ENCODE measurements at regions not wholly inside any gene's neighbourhood (a gene's known extent, or its start where the extent isn't known, plus 50 kb on each side); places are given as distances from the start of the nearest gene placed in this dataset.

GRCh38 chr13:68368922-68369321 is 1138.8 kb upstream of the PCDH9 start:
- no peak for DNase-seq (ENCODE audit: extremely low read depth, low read depth)
- TF ChIP-seq CTCF (IDR thresholded peaks at IDR 0.05; ENCODE audit: low read depth, low read length): no peak

DNA sequence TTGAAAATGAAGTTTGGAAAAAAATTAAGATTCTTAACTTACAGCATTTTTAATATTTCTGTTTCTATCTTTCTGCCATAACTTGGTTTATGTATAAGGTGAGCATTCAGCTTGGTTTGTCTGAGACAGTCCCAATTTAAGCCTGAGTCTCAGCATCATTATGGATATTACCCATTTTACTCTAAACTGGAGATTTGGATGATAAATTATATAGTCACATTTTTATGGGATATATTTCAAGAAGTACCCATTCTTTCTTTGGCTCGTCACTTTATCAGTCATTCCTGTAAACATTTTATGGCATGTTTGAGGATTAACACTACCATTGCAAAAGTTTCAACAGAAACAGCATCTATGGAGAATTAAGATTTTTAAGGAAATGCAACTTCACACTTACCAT is 1129.0 kb upstream of the PCDH9 start:
- no peak for DNase-seq (ENCODE audit: extremely low read depth, low read depth)
- TF ChIP-seq CTCF (IDR thresholded peaks at IDR 0.05; ENCODE audit: low read depth, low read length): no peak

- no peak for DNase-seq (ENCODE audit: extremely low read depth, low read depth)
- no peak for TF ChIP-seq CTCF (IDR thresholded peaks at IDR 0.05; ENCODE audit: low read depth, low read length)
Observed at GRCh38 chr13:68358294-68358705, 1128.2 kb upstream of the PCDH9 start.

DNA sequence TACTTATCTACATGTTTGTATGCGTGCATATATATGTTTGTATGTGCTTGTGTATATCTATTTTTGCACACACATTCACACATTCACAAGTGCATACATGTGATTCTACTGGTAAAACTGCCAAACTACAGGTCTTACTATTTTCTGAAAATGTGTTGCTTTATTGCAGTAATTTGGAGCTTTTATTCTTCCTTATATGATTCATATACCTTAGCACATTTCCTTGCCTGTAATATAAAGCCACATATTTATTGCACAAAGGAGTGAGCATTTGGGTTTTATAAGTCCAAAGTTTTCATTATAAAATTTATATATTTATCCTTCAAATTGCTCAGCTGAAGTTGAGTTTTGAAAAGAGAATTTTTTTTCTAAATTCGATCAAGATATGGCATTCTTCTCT is 1120.4 kb upstream of the PCDH9 start:
- no peak for TF ChIP-seq CTCF (IDR thresholded peaks at IDR 0.05; ENCODE audit: low read depth, low read length)
- no peak for DNase-seq (ENCODE audit: extremely low read depth, low read depth)

DNA sequence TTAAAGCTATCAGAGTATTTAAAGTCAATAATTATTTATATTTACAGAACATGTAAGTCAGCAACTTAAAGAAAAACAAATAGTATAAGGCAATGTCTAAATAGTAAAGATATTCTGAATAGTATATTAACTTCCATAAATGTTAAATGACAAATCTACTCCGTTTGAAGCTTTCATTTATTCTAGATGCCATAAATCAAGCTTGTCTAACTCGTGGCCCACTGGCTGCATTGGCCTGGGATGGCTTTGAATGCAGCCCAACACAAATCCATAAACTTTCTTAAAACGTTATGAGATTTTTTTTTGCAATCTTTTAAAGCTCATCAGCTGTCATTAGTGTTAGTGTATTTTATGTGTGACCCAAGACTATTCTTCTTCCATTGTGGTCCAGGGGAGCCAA is 1117.1 kb upstream of the PCDH9 start:
- no peak for TF ChIP-seq CTCF (IDR thresholded peaks at IDR 0.05; ENCODE audit: low read depth, low read length)

DNA sequence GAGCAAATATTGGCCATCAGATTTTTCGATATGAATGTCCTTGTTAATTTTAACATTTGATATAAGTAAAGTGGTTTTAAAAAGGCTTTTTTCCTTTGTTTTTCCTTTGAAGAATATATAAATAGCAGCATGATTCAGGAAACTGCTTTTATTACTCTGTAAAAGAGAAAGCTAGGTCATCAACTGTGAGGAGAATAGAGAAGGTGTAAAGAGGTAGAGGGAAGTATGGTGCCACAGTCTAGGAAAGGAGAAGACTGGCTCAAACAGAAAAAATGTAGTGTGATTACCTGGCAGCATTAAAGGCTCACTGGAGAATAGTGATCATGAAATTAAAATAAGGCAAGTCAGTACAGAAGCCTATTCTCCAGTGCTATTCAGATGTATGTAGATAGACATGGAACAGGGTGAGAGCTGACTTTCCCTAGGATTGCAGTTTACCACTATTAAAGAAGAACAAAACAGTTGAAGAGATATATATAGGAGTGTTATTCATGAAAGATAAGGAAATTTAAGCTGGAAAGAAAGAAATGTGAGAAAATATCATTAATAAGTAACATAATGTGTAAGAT is 1115.9 kb upstream of the PCDH9 start:
- TF ChIP-seq CTCF (IDR thresholded peaks at IDR 0.05; ENCODE audit: low read depth, low read length): no peak
- DNase-seq (ENCODE audit: extremely low read depth, low read depth): no peak

More for the DNA sequence above, 1117.1 kb upstream of the PCDH9 start:
- no peak for DNase-seq (ENCODE audit: extremely low read depth, low read depth)

DNA sequence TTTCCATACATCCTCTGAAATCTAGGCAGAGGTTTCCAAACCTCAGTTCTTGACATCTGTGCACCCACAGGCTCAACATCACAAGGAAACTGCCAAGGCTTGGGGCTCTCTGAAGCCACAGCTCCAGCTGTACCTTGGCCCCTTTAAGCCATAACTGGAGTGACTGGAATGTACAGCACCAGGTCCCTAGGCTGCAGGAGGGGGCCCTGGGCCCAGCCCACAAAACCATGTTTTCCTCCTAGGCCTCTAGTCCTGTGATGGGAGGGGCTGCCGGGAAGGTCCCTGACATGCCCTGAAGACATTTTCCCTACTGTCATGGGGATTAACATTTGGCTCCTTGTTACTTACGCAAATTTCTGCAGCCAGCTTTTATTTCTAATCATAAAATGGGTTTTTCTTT is 1093.0 kb upstream of the PCDH9 start:
- DNase-seq (ENCODE audit: extremely low read depth, low read depth): no peak
- TF ChIP-seq CTCF (IDR thresholded peaks at IDR 0.05; ENCODE audit: low read depth, low read length): no peak
